IMR-90 (cell line): ENCODE measurements at regions not wholly inside any gene's neighbourhood (a gene's known extent, or its start where the extent isn't known, plus 50 kb on each side); places are given as distances from the start of the nearest gene placed in this dataset.

Experiments used
- ATAC-seq: fragments of 200-7000 bp; cut with Tn5 transposase; 2 replicates; pipeline ENCODE4 v1.9.1; 2020; ENCODE audit warnings: low read depth, mild to moderate bottlenecking, moderate library complexity
- BruUV-seq: library from RNA; stranded (reverse); fragments of 400-500 nt; replicated peaks from 2 replicates; lab custom pipeline; 2021; lab: Mats Ljungman, UMichigan
- CTCF ChIA-PET: fragments of 300-600 bp; formaldehyde crosslinking; extraction: SDS; loops from one replicate; lab custom pipeline; 2021; ENCODE audit warnings: antibody characterized with exemption; lab: Yijun Ruan, JAX
- POLR2A ChIA-PET: fragments of 300-600 bp; sonication (Branson Sonifier 250); formaldehyde crosslinking; loops from one replicate; lab custom pipeline; 2022; ENCODE audit warnings: antibody characterized with exemption; ENCODE audit not compliant: unreplicated experiment; lab: Charles Lee
- DNase-seq: peaks from one replicate; pipeline ENCODE4 v3.0.0; 2013
- H2AFZ ChIP-seq: replicated peaks from 2 replicates; pipeline ENCODE3; 2013; ENCODE audit warnings: low read length, mild to moderate bottlenecking; ENCODE audit not compliant: poor library complexity
- H2AK5ac ChIP-seq: 2 replicates; pipeline ENCODE4 v1.6.1; 2013; ENCODE audit warnings: low read depth, low read length, inconsistent platforms
- H2AK9ac ChIP-seq: replicated peaks from 2 replicates; pipeline ENCODE3; 2013; ENCODE audit warnings: mild to moderate bottlenecking, low read depth, low read length, moderate library complexity; ENCODE audit not compliant: poor library complexity
- H2BK120ac ChIP-seq: 2 replicates; pipeline ENCODE4 v1.6.1; 2013; ENCODE audit warnings: low read depth, low read length, inconsistent platforms
- H2BK15ac ChIP-seq: 3 replicates; pipeline ENCODE4 v1.6.1; 2013; ENCODE audit warnings: low read depth, low read length, inconsistent platforms
- H2BK20ac ChIP-seq: 2 replicates; pipeline ENCODE4 v1.6.1; 2013; ENCODE audit warnings: low read depth, mild to moderate bottlenecking, inconsistent platforms, low read length, moderate library complexity
- H2BK5ac ChIP-seq: 2 replicates; pipeline ENCODE4 v1.6.1; 2013; ENCODE audit warnings: mild to moderate bottlenecking, low read depth, low read length, inconsistent platforms; ENCODE audit not compliant: poor library complexity, severe bottlenecking
- H3K14ac ChIP-seq: replicated peaks from 2 replicates; pipeline ENCODE4 v1.6.1; 2013; ENCODE audit warnings: low read depth, low read length, inconsistent platforms
- H3K18ac ChIP-seq: 2 replicates; pipeline ENCODE4 v1.6.1; 2013; ENCODE audit warnings: low read depth, low read length, control low read depth
- H3K23ac ChIP-seq: 2 replicates; pipeline ENCODE4 v1.6.1; 2013; ENCODE audit warnings: low read depth, low read length, inconsistent platforms
- H3K27ac ChIP-seq: 2 replicates; pipeline ENCODE4 v1.5.1; 2013; ENCODE audit warnings: mild to moderate bottlenecking, control low read depth, low read length; ENCODE audit not compliant: insufficient read depth
- H3K27me3 ChIP-seq: 2 replicates; pipeline ENCODE4 v1.6.1; 2013; ENCODE audit warnings: low read length; ENCODE audit not compliant: control insufficient read depth, insufficient read depth
- H3K36me3 ChIP-seq: 2 replicates; pipeline ENCODE4 v1.6.1; 2013; ENCODE audit warnings: low read length, mixed read lengths; ENCODE audit not compliant: control insufficient read depth, insufficient read depth
- H3K4ac ChIP-seq: 2 replicates; pipeline ENCODE4 v1.6.1; 2013; ENCODE audit warnings: low read depth, low read length, inconsistent platforms
- H3K4me1 ChIP-seq: 2 replicates; pipeline ENCODE4 v1.6.1; 2013; ENCODE audit warnings: low read length, mixed read lengths; ENCODE audit not compliant: control insufficient read depth, insufficient read depth
- H3K4me2 ChIP-seq: 2 replicates; pipeline ENCODE4 v1.6.1; 2013; ENCODE audit warnings: low read depth, mild to moderate bottlenecking, control low read depth, low read length, moderate library complexity
- H3K4me3 ChIP-seq: 2 replicates; pipeline ENCODE4 v1.5.1; 2013; ENCODE audit warnings: low read depth, mild to moderate bottlenecking, control low read depth, low read length, moderate library complexity; ENCODE audit not compliant: insufficient read depth
- H3K56ac ChIP-seq: 2 replicates; pipeline ENCODE4 v1.6.1; 2013; ENCODE audit warnings: low read length, inconsistent platforms; ENCODE audit not compliant: insufficient read depth; ENCODE audit errors: extremely low read depth
- H3K79me1 ChIP-seq, 2 experiments: 2 replicates each; pipeline ENCODE4 v1.6.1; 2013; ENCODE audit warnings: low read length in 2 of 2, inconsistent platforms in 1 of 2, low read depth in 1 of 2
- H3K9ac ChIP-seq: 2 replicates; pipeline ENCODE4 v1.6.1; 2013; ENCODE audit warnings: low read depth, low read length, control low read depth
- H3K9me1 ChIP-seq: 2 replicates; pipeline ENCODE4 v1.6.1; 2013; ENCODE audit warnings: low read length, inconsistent platforms; ENCODE audit not compliant: insufficient read depth
- H3K9me3 ChIP-seq: 2 replicates; pipeline ENCODE4 v1.6.1; 2013; ENCODE audit warnings: low read length; ENCODE audit not compliant: control insufficient read depth, insufficient read depth
- H4K20me1 ChIP-seq: 2 replicates; pipeline ENCODE4 v1.6.1; 2013; ENCODE audit warnings: low read length, inconsistent platforms; ENCODE audit not compliant: insufficient read depth
- H4K5ac ChIP-seq: 2 replicates; pipeline ENCODE4 v1.6.1; 2013; ENCODE audit warnings: mild to moderate bottlenecking, low read depth, low read length, control low read depth
- H4K8ac ChIP-seq, 2 experiments: 2 replicates each; pipeline ENCODE4 v1.6.1; 2013; ENCODE audit warnings: low read depth in 2 of 2, low read length in 2 of 2, control low read depth in 1 of 2, inconsistent platforms in 1 of 2
- H4K91ac ChIP-seq: 2 replicates; pipeline ENCODE4 v1.6.1; 2013; ENCODE audit warnings: low read depth, low read length, inconsistent platforms; ENCODE audit not compliant: insufficient read depth
- BHLHE40 ChIP-seq: fragments of 150-350 bp; IDR thresholded peaks from 2 replicates; pipeline ENCODE4 v1.6.1; 2016; ENCODE audit warnings: mild to moderate bottlenecking, low read depth, low read length
- CEBPB ChIP-seq: IDR thresholded peaks from 2 replicates; pipeline ENCODE4 v1.6.1; 2012; ENCODE audit warnings: low read depth, low read length, improper control_type of control experiment
- CHD1 ChIP-seq: IDR thresholded peaks from 2 replicates; pipeline ENCODE4 v1.6.1; 2012; ENCODE audit warnings: low read depth, low read length, improper control_type of control experiment
- FOS ChIP-seq: fragments of 150-350 bp; IDR thresholded peaks from 2 replicates; pipeline ENCODE4 v1.6.1; 2016; ENCODE audit warnings: low read depth, low read length
- MAFK ChIP-seq: IDR thresholded peaks from 2 replicates; pipeline ENCODE4 v1.6.1; 2012; ENCODE audit warnings: low read depth, low read length, improper control_type of control experiment
- MAZ ChIP-seq: IDR thresholded peaks from 2 replicates; pipeline ENCODE4 v1.6.1; 2012; ENCODE audit warnings: low read depth, mild to moderate bottlenecking, low read length, improper control_type of control experiment, moderate library complexity, borderline replicate concordance
- MXI1 ChIP-seq: IDR thresholded peaks from 2 replicates; pipeline ENCODE4 v1.6.1; 2012; ENCODE audit warnings: low read depth, mild to moderate bottlenecking, low read length, moderate library complexity, borderline replicate concordance
- POLR2A ChIP-seq: IDR thresholded peaks from 2 replicates; pipeline ENCODE4 v1.6.1; 2012; ENCODE audit warnings: mild to moderate bottlenecking, low read depth, low read length
- RAD21 ChIP-seq: IDR thresholded peaks from 2 replicates; pipeline ENCODE4 v1.6.1; 2012; ENCODE audit warnings: low read length, improper control_type of control experiment
- RCOR1 ChIP-seq: IDR thresholded peaks from 2 replicates; pipeline ENCODE4 v1.6.1; 2012; ENCODE audit warnings: mild to moderate bottlenecking, low read length, improper control_type of control experiment; ENCODE audit not compliant: insufficient replicate concordance
- RFX5 ChIP-seq: IDR thresholded peaks from 2 replicates; pipeline ENCODE4 v1.8.0; 2012; ENCODE audit warnings: low read depth, mild to moderate bottlenecking, low read length, moderate library complexity
- SMC3 ChIP-seq: fragments of 150-350 bp; IDR thresholded peaks from 2 replicates; pipeline ENCODE4 v1.6.1; 2016; ENCODE audit warnings: low read depth, mild to moderate bottlenecking, antibody characterized with exemption, low read length, moderate library complexity
- WGBS, 2 experiments: methylation state at CpG; one replicate each; pipeline versions ENCODE4 v1.1.5 to v1.1.7; 2013; ENCODE audit warnings: missing lambda C conversion rate in 2 of 2; ENCODE audit not compliant: insufficient read length in 1 of 2; ENCODE audit errors: extremely low coverage in 2 of 2; 5-methylcytosine and 5-hydroxymethylcytosine counted together
- dilution Hi-C: fragments of 300-500 bp; cut with HindIII; formaldehyde crosslinking; loops from one replicate; pipeline ENCODE4 v1.14.3; 2018; ENCODE audit warnings: low sequenced_read_pairs; ENCODE audit not compliant: unreplicated experiment
- in situ Hi-C: fragments of 300-500 bp; cut with MboI; formaldehyde crosslinking; loops from 3 replicates; pipeline ENCODE4 v1.14.3; 2019; ENCODE audit warnings: low sequenced_read_pairs, inconsistent platforms, mixed read lengths
- intact Hi-C: fragments of 100-400 bp; cut with micrococcal nuclease; formaldehyde crosslinking; loops from 2 replicates; pipeline ENCODE4 v1.10.0; 2022
- TF ChIP-seq, protein P1 (sequence below): fragments of 150-350 bp; IDR thresholded peaks from 2 replicates; pipeline ENCODE4 v1.6.1; 2017; ENCODE audit warnings: mild to moderate bottlenecking, antibody characterized with exemption, low read length, low read depth
- TF ChIP-seq, protein P2 (sequence below): conservative IDR thresholded peaks from 2 replicates; pipeline ENCODE4 v1.5.1; 2012; ENCODE audit warnings: mild to moderate bottlenecking, low read depth, low read length, improper control_type of control experiment
- TF ChIP-seq, protein P3 (sequence below): fragments of 150-350 bp; IDR thresholded peaks from 2 replicates; pipeline ENCODE4 v1.6.1; 2016; ENCODE audit warnings: low read depth, mild to moderate bottlenecking, low read length, moderate library complexity, borderline replicate concordance

DNA sequence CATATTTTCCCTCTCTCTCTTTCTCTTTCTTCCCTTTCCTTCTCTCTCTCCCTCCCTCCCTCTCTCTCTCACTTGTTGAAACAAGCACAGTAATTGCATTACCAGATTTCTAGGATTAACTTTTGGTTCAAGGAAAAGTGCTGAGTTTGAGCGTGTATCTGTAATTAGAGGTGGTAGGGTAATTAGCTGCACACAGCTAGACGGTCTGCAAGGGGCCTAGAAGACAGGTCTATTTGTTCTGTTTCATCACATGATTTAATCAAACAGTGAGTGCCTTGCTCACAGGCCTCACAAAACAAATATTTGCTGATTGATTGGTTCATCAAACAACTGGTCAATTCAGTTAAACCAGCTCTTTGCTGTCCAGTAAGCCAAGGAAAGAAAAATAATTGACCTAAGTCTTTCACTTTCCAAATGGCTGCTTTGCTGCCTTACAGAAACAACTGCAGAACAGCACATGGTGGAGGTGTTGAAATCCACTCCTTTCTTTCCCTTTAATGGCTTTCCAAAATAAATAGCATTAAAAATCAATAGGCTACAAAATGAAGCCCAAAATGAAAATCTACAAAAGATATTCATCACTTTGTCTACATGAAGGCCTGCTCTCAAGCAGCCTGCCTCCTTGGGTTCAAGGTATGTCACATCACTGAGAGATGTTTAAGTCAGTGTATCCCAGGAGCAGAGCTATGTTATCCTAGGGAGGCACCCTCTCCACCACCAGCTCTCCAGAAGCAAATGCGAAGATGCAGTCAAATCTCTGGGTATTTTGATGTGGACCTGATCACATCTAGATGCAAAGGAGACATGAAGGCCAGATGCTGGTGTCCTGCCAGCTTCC lies 264.4 kb upstream of the SIX2 start:
- Histone ChIP-seq H3K56ac (no peak overlapping the region), H3K4me1 (peaks cover 9% of the 10 kb centered on the region; the same call in 1 of the 2 replicates), H3K9me3 (no peaks in the 10 kb centered on the region; the same call in 1 of the 2 replicates), H3K27ac (no peak overlapping the region), H3K9me1 (no peaks in the 10 kb centered on the region), H3K9ac (no peak overlapping the region), H2BK15ac (no peak overlapping the region), H3K18ac (no peak overlapping the region), H4K8ac (no peak overlapping the region), H3K4me2 (no peak overlapping the region), H3K27me3 (peaks cover 28% of the 10 kb centered on the region), H3K79me1 (no peaks in the 10 kb centered on the region), H2BK120ac (no peak overlapping the region), H3K4ac (no peak overlapping the region), H4K20me1 (no peaks in the 10 kb centered on the region), H3K23ac (no peak overlapping the region), H4K5ac (no peak overlapping the region), H3K4me3 (no peak overlapping the region), H2BK20ac (no peak overlapping the region), H2BK5ac (no peak overlapping the region), H4K91ac (no peak overlapping the region), H3K14ac (no peak overlapping the region), H2AFZ (no peak overlapping the region), H2AK9ac (no peak overlapping the region), H3K36me3 (no peaks in the 10 kb centered on the region), H2AK5ac (no peak overlapping the region)
- ChIA-PET POLR2A (no interaction called here), CTCF (interaction anchor here (0.6 kb wide), 1 partner anchor 92 kb away, joined by 3 read pairs; no protein-coding TSS in a partner anchor)
- BruUV-seq: no TSS peak
- dilution Hi-C loops: no loop called here
- DNase-seq: no peak
- intact Hi-C loops: no loop called here
- in situ Hi-C loops: no loop called here
- ATAC-seq: no peak
- WGBS, 2 experiments: no CpG with 5 or more reads among the region's 3 CpGs
- TF ChIP-seq CEBPB: no peak
- TF ChIP-seq BHLHE40: no peak
- TF ChIP-seq MAZ: no peak
- no peak for TF ChIP-seq RCOR1
- no peak for TF ChIP-seq CHD1
- TF ChIP-seq MAFK: no peak
- TF ChIP-seq, protein P1, sequence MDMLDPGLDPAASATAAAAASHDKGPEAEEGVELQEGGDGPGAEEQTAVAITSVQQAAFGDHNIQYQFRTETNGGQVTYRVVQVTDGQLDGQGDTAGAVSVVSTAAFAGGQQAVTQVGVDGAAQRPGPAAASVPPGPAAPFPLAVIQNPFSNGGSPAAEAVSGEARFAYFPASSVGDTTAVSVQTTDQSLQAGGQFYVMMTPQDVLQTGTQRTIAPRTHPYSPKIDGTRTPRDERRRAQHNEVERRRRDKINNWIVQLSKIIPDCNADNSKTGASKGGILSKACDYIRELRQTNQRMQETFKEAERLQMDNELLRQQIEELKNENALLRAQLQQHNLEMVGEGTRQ: no peak
- no peak for TF ChIP-seq FOS
- TF ChIP-seq, protein P2, sequence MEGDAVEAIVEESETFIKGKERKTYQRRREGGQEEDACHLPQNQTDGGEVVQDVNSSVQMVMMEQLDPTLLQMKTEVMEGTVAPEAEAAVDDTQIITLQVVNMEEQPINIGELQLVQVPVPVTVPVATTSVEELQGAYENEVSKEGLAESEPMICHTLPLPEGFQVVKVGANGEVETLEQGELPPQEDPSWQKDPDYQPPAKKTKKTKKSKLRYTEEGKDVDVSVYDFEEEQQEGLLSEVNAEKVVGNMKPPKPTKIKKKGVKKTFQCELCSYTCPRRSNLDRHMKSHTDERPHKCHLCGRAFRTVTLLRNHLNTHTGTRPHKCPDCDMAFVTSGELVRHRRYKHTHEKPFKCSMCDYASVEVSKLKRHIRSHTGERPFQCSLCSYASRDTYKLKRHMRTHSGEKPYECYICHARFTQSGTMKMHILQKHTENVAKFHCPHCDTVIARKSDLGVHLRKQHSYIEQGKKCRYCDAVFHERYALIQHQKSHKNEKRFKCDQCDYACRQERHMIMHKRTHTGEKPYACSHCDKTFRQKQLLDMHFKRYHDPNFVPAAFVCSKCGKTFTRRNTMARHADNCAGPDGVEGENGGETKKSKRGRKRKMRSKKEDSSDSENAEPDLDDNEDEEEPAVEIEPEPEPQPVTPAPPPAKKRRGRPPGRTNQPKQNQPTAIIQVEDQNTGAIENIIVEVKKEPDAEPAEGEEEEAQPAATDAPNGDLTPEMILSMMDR: no peak
- no peak for TF ChIP-seq RAD21
- TF ChIP-seq SMC3: no peak
- TF ChIP-seq, protein P3, sequence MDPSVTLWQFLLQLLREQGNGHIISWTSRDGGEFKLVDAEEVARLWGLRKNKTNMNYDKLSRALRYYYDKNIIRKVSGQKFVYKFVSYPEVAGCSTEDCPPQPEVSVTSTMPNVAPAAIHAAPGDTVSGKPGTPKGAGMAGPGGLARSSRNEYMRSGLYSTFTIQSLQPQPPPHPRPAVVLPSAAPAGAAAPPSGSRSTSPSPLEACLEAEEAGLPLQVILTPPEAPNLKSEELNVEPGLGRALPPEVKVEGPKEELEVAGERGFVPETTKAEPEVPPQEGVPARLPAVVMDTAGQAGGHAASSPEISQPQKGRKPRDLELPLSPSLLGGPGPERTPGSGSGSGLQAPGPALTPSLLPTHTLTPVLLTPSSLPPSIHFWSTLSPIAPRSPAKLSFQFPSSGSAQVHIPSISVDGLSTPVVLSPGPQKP: no peak
- TF ChIP-seq POLR2A: no peak
- TF ChIP-seq MXI1: no peak
- no peak for TF ChIP-seq RFX5
